PC-9 (cell line): ENCODE measurements at regions not wholly inside any gene's neighbourhood (a gene's known extent, or its start where the extent isn't known, plus 50 kb on each side); places are given as distances from the start of the nearest gene placed in this dataset.

Experiments used
- BruUV-seq: library from RNA; stranded (reverse); fragments of 400-500 nt; replicated peaks from 2 replicates; lab custom pipeline; 2021; lab: Mats Ljungman, UMichigan
- CTCF ChIA-PET: fragments of 300-600 bp; sonication (Branson Sonifier 250); formaldehyde crosslinking; loops from one replicate; lab custom pipeline; 2022; ENCODE audit warnings: antibody characterized with exemption; lab: Charles Lee
- POLR2A ChIA-PET: fragments of 300-600 bp; sonication (Branson Sonifier 250); formaldehyde crosslinking; loops from one replicate; lab custom pipeline; 2022; ENCODE audit warnings: antibody characterized with exemption; ENCODE audit not compliant: unreplicated experiment; lab: Charles Lee
- DNase-seq, 2 experiments: peaks; one replicate each; pipeline versions ENCODE4 v3.0.0 to v3.0.0-alpha.2; 2015 to 2022; ENCODE audit warnings: mixed read lengths in 1 of 2
- H2AFZ ChIP-seq: fragments of 200-600 bp; sonication (generic); 2 replicates; pipeline ENCODE4 v1.8.1; 2017; ENCODE audit warnings: antibody characterized with exemption
- H3F3A ChIP-seq: fragments of 200-600 bp; sonication (generic); 2 replicates; pipeline ENCODE4 v1.8.1; 2017; ENCODE audit warnings: antibody characterized with exemption, mild to moderate bottlenecking, low read depth; ENCODE audit not compliant: insufficient read depth
- H3K27ac ChIP-seq: fragments of 200-600 bp; sonication (generic); 2 replicates; pipeline ENCODE4 v1.6.1; 2016; ENCODE audit warnings: mixed run types
- H3K27me3 ChIP-seq: fragments of 200-600 bp; sonication (generic); 2 replicates; pipeline ENCODE4 v1.6.1; 2016; ENCODE audit warnings: low read depth, mixed run types; ENCODE audit not compliant: insufficient read depth
- H3K36me3 ChIP-seq: fragments of 200-600 bp; sonication (generic); 2 replicates; pipeline ENCODE4 v1.6.1; 2016; ENCODE audit warnings: low read depth, mixed run types
- H3K4me1 ChIP-seq: fragments of 200-600 bp; sonication (generic); replicated peaks from 2 replicates; pipeline ENCODE4 v1.6.1; 2016; ENCODE audit warnings: mixed run types; ENCODE audit not compliant: insufficient read depth
- H3K4me2 ChIP-seq: fragments of 200-600 bp; sonication (generic); 2 replicates; pipeline ENCODE4 v1.6.1; 2017; ENCODE audit warnings: mixed run types
- H3K4me3 ChIP-seq: fragments of 200-600 bp; sonication (generic); 2 replicates; pipeline ENCODE4 v1.6.1; 2016; ENCODE audit warnings: mixed run types
- H3K79me2 ChIP-seq: fragments of 200-600 bp; sonication (generic); 2 replicates; pipeline ENCODE4 v1.6.1; 2017; ENCODE audit warnings: low read depth, mixed run types
- H3K9me2 ChIP-seq: fragments of 200-600 bp; sonication (generic); 2 replicates; pipeline ENCODE4 v1.8.1; 2017; ENCODE audit warnings: mild to moderate bottlenecking; ENCODE audit not compliant: insufficient read depth
- H3K9me3 ChIP-seq: fragments of 200-600 bp; sonication (generic); 2 replicates; pipeline ENCODE4 v1.8.1; 2016; ENCODE audit warnings: low read depth; ENCODE audit not compliant: insufficient read depth
- H4K20me1 ChIP-seq: fragments of 200-600 bp; sonication (generic); 2 replicates; pipeline ENCODE4 v1.8.1; 2017; ENCODE audit not compliant: insufficient read depth
- EZH2 ChIP-seq: fragments of 200-600 bp; sonication (generic); IDR thresholded peaks from 2 replicates; pipeline ENCODE4 v1.8.0; 2017; ENCODE audit warnings: antibody characterized with exemption, low read depth
- intact Hi-C: fragments of 100-400 bp; cut with micrococcal nuclease; formaldehyde crosslinking; loops from one replicate; pipeline ENCODE4 v1.10.0; 2022; ENCODE audit not compliant: unreplicated experiment
- TF ChIP-seq, protein P1 (sequence below): fragments of 200-600 bp; sonication (generic); conservative IDR thresholded peaks from 2 replicates; pipeline ENCODE4 v1.6.1; 2017; ENCODE audit warnings: mixed run types, antibody characterized with exemption, mild to moderate bottlenecking, moderate library complexity

DNA sequence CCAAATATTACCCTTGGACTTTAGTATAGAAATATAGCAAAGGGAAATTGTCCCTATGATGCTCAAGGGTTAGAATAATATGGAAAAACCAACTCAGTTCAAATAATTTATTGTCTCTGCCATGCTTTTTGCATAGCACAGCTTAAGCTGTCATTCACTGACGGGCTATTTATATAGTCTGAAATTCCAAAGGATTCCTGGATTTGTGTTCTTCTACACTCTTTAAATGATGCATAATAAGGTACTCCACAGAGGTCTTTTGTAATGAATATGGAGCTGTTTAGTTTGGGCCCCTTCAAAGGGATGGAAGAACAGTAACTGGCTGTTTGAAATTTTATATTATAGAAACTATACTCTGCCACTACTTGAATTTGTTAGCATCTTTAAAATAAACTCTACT is 276.6 kb upstream of the FERD3L start:
- Histone ChIP-seq H3K79me2 (no peaks in the 10 kb centered on the region), H3K36me3 (no peaks in the 10 kb centered on the region), H4K20me1 (no peaks in the 10 kb centered on the region), H2AFZ (peak overlapping the region; percentile 0; the same call in 1 of the 2 replicates), H3K4me1 (no peaks in the 10 kb centered on the region), H3K27ac (no peak overlapping the region), H3F3A (no peaks in the 10 kb centered on the region), H3K27me3 (no peaks in the 10 kb centered on the region), H3K9me3 (no peaks in the 10 kb centered on the region), H3K4me3 (no peak overlapping the region), H3K9me2 (no peaks in the 10 kb centered on the region), H3K4me2 (no peak overlapping the region)
- POLR2A ChIA-PET = interaction anchor here (0.6 kb wide), 1 partner anchor 343 kb away, joined by 3 read pairs; no protein-coding TSS in a partner anchor
- no TSS peak for BruUV-seq
- no peak for DNase-seq
- CTCF ChIA-PET = interaction anchor here (0.6 kb wide), 1 partner anchor 10 kb away, joined by 3 read pairs; no protein-coding TSS in a partner anchor
- TF ChIP-seq, protein P1, sequence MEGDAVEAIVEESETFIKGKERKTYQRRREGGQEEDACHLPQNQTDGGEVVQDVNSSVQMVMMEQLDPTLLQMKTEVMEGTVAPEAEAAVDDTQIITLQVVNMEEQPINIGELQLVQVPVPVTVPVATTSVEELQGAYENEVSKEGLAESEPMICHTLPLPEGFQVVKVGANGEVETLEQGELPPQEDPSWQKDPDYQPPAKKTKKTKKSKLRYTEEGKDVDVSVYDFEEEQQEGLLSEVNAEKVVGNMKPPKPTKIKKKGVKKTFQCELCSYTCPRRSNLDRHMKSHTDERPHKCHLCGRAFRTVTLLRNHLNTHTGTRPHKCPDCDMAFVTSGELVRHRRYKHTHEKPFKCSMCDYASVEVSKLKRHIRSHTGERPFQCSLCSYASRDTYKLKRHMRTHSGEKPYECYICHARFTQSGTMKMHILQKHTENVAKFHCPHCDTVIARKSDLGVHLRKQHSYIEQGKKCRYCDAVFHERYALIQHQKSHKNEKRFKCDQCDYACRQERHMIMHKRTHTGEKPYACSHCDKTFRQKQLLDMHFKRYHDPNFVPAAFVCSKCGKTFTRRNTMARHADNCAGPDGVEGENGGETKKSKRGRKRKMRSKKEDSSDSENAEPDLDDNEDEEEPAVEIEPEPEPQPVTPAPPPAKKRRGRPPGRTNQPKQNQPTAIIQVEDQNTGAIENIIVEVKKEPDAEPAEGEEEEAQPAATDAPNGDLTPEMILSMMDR = no peak
- TF ChIP-seq EZH2 = no peak
- intact Hi-C loops = no loop called here

DNA sequence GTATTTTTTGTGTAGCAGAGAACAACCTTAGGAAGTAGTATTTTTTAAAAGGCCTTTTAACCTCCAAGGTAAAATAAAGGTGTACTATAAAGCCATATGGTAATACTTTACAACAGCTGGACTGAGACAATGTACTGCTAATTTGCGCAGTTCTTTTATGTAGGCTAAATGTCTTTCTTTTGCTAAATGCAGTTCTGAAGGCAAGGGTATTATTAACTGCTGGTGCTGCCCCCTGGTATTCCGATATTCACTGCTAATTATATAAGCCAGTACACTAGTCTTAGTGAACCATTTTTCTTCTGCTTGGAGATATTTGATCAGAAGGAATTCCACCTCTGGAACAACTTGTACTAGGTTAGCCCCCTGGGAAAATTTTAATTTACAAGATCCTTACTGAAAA is 272.0 kb upstream of the FERD3L start:
- Histone ChIP-seq H3F3A (no peaks in the 10 kb centered on the region), H2AFZ (no peak overlapping the region), H3K4me2 (no peak overlapping the region), H3K27me3 (no peaks in the 10 kb centered on the region), H4K20me1 (no peaks in the 10 kb centered on the region), H3K4me1 (no peaks in the 10 kb centered on the region), H3K9me3 (no peaks in the 10 kb centered on the region), H3K79me2 (no peaks in the 10 kb centered on the region), H3K4me3 (no peak overlapping the region), H3K9me2 (no peaks in the 10 kb centered on the region), H3K36me3 (no peaks in the 10 kb centered on the region), H3K27ac (no peak overlapping the region)
- CTCF ChIA-PET = no interaction called here
- TF ChIP-seq EZH2 = no peak
- TF ChIP-seq, protein P1 = no peak
- BruUV-seq = no TSS peak
- intact Hi-C loops = no loop called here
- POLR2A ChIA-PET = no interaction called here
- no peak for DNase-seq

DNA sequence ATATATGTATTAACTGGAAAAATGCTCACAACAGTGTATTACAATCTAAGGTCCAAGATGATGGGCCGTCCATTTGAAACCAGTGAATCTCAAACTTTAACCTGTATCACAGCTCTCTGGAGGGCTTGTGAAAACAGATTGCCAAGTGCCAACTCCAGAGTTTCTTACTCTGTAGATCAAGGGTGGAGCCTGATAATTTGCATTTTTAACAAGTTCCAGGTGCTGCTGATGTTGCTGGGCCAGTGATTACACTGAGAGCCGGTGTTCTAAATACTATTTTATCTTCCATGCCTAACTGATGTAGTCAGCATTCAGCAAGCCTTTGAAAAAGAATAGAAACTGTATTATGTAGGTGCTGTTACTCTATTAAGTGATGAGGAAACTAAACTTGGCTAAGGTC is 269.9 kb upstream of the FERD3L start:
- no peak for DNase-seq
- Histone ChIP-seq H3K27ac (no peak overlapping the region), H3F3A (no peaks in the 10 kb centered on the region), H3K4me3 (no peak overlapping the region), H3K4me1 (no peaks in the 10 kb centered on the region), H3K4me2 (no peak overlapping the region), H3K36me3 (no peaks in the 10 kb centered on the region), H3K9me3 (no peaks in the 10 kb centered on the region), H3K79me2 (no peaks in the 10 kb centered on the region), H4K20me1 (no peaks in the 10 kb centered on the region), H3K9me2 (no peaks in the 10 kb centered on the region), H3K27me3 (no peaks in the 10 kb centered on the region), H2AFZ (no peak overlapping the region)
- no peak for TF ChIP-seq EZH2
- TF ChIP-seq, protein P1 = no peak
- no TSS peak for BruUV-seq
- intact Hi-C loops = no loop called here
- CTCF ChIA-PET = no interaction called here
- POLR2A ChIA-PET = no interaction called here
